ENCODE measurements at regions not wholly inside any gene's neighbourhood (a gene's known extent, or its start where the extent isn't known, plus 50 kb on each side); places are given as distances from the start of the nearest gene placed in this dataset.

- DNase-seq (ENCODE audit: low spot score) = no peak
- no peaks in the 10 kb centered on the region for H3K4me1 ChIP-seq (ENCODE audit: insufficient read depth, low read length, poor library complexity, severe bottlenecking)
- ChIA-PET POLR2A (ENCODE audit: low non-redundant PET) (no interaction called here), CTCF (no interaction called here)
- intact Hi-C loops (cut with micrococcal nuclease; ENCODE audit: unreplicated experiment) = no loop called here
- no TSS peak for BruUV-seq (replicated peaks)
- H3K4me3 ChIP-seq (ENCODE audit: low read depth, low read length, poor library complexity, severe bottlenecking) = no peak overlapping the region
- TF ChIP-seq EZH2 (IDR thresholded peaks at IDR 0.05; ENCODE audit: borderline replicate concordance, low read depth, low read length, poor library complexity, severe bottlenecking) (no peak), CTCF (conservative IDR thresholded peaks at IDR 0.05; ENCODE audit: low read depth, low read length) (no peak)
- no peaks in the 10 kb centered on the region for H3K36me3 ChIP-seq (ENCODE audit: insufficient read depth, low read length, poor library complexity, severe bottlenecking)
- H3K27ac ChIP-seq (ENCODE audit: low read depth, low read length, poor library complexity, severe bottlenecking) = no peak overlapping the region
- no peaks in the 10 kb centered on the region for H3K9me3 ChIP-seq (ENCODE audit: low read depth, low read length, poor library complexity, severe bottlenecking)
- no peaks in the 10 kb centered on the region for H3K27me3 ChIP-seq (replicated peaks; ENCODE audit: insufficient read depth, low read depth, low read length, poor library complexity)
Measured at GRCh38 chr20:17093782-17094181, 133.1 kb upstream of the PCSK2 start.

GRCh38 chr20:17097603-17098002, 129.2 kb upstream of the PCSK2 start:
- no peaks in the 10 kb centered on the region for H3K36me3 ChIP-seq (ENCODE audit: insufficient read depth, low read length, poor library complexity, severe bottlenecking)
- H3K9me3 ChIP-seq (ENCODE audit: low read depth, low read length, poor library complexity, severe bottlenecking) = no peaks in the 10 kb centered on the region
- ChIA-PET CTCF (no interaction called here), POLR2A (ENCODE audit: low non-redundant PET) (no interaction called here)
- no peak overlapping the region for H3K27ac ChIP-seq (ENCODE audit: low read depth, low read length, poor library complexity, severe bottlenecking)
- DNase-seq (ENCODE audit: low spot score) = no peak
- H3K27me3 ChIP-seq (replicated peaks; ENCODE audit: insufficient read depth, low read depth, low read length, poor library complexity) = no peaks in the 10 kb centered on the region
- no TSS peak for BruUV-seq (replicated peaks)
- intact Hi-C loops (cut with micrococcal nuclease; ENCODE audit: unreplicated experiment) = no loop called here
- TF ChIP-seq EZH2 (IDR thresholded peaks at IDR 0.05; ENCODE audit: borderline replicate concordance, low read depth, low read length, poor library complexity, severe bottlenecking) (no peak), CTCF (conservative IDR thresholded peaks at IDR 0.05; ENCODE audit: low read depth, low read length) (no peak)
- no peak overlapping the region for H3K4me3 ChIP-seq (ENCODE audit: low read depth, low read length, poor library complexity, severe bottlenecking)
- H3K4me1 ChIP-seq (ENCODE audit: insufficient read depth, low read length, poor library complexity, severe bottlenecking) = no peaks in the 10 kb centered on the region

- intact Hi-C loops (cut with micrococcal nuclease; ENCODE audit: unreplicated experiment) = no loop called here
- Histone ChIP-seq H3K27me3 (replicated peaks; ENCODE audit: insufficient read depth, low read depth, low read length, poor library complexity) (no peaks in the 10 kb centered on the region), H3K9me3 (ENCODE audit: low read depth, low read length, poor library complexity, severe bottlenecking) (no peaks in the 10 kb centered on the region), H3K4me3 (ENCODE audit: low read depth, low read length, poor library complexity, severe bottlenecking) (no peak overlapping the region), H3K36me3 (ENCODE audit: insufficient read depth, low read length, poor library complexity, severe bottlenecking) (no peaks in the 10 kb centered on the region), H3K27ac (ENCODE audit: low read depth, low read length, poor library complexity, severe bottlenecking) (no peak overlapping the region), H3K4me1 (ENCODE audit: insufficient read depth, low read length, poor library complexity, severe bottlenecking) (no peaks in the 10 kb centered on the region)
- BruUV-seq (replicated peaks) = no TSS peak
- TF ChIP-seq EZH2 (IDR thresholded peaks at IDR 0.05; ENCODE audit: borderline replicate concordance, low read depth, low read length, poor library complexity, severe bottlenecking) (no peak), CTCF (conservative IDR thresholded peaks at IDR 0.05; ENCODE audit: low read depth, low read length) (no peak)
- DNase-seq (ENCODE audit: low spot score) = no peak
- ChIA-PET POLR2A (ENCODE audit: low non-redundant PET) (no interaction called here), CTCF (no interaction called here)
Measured at GRCh38 chr20:17100506-17100905, 126.3 kb upstream of the PCSK2 start.
